DND-41 (cell line): ENCODE measurements at regions not wholly inside any gene's neighbourhood (a gene's known extent, or its start where the extent isn't known, plus 50 kb on each side); places are given as distances from the start of the nearest gene placed in this dataset.

Experiments
- ATAC-seq: fragments of 200-7000 bp; cut with Tn5 transposase; 3 replicates; pipeline ENCODE4 v1.9.1; 2021; ENCODE audit warnings: low read depth; ENCODE audit not compliant: insufficient read depth
- DNase-seq: peaks from one replicate; pipeline ENCODE4 v3.0.0-alpha.2; 2020
- H2AFZ ChIP-seq: 2 replicates; pipeline ENCODE4 v1.6.0; 2012; ENCODE audit warnings: low read depth, low read length
- H3K27ac ChIP-seq: 2 replicates; pipeline ENCODE4 v1.5.1; 2012; ENCODE audit warnings: low read length, inconsistent platforms
- H3K27me3 ChIP-seq: fragments of 200-600 bp; sonication (generic); 2 replicates; pipeline ENCODE4 v1.6.0; 2012; ENCODE audit warnings: low read length, mild to moderate bottlenecking, inconsistent platforms; ENCODE audit not compliant: insufficient read depth, poor library complexity
- H3K36me3 ChIP-seq: 2 replicates; pipeline ENCODE4 v1.5.1; 2012; ENCODE audit warnings: low read length, inconsistent platforms; ENCODE audit not compliant: insufficient read depth
- H3K4me1 ChIP-seq: 2 replicates; pipeline ENCODE4 v1.5.1; 2012; ENCODE audit warnings: mild to moderate bottlenecking, low read length; ENCODE audit not compliant: insufficient read depth
- H3K4me2 ChIP-seq: 2 replicates; pipeline ENCODE4 v1.6.0; 2012; ENCODE audit warnings: mild to moderate bottlenecking, moderate library complexity, low read length, inconsistent platforms; ENCODE audit not compliant: insufficient read depth
- H3K4me3 ChIP-seq, 2 experiments: fragments of 200-600 bp in 1 of 2; shearing (Covaris generic) in 1 of 2; 2 replicates each; pipeline ENCODE4 v1.5.1; 2012 to 2016; ENCODE audit warnings: inconsistent platforms in 2 of 2, low read length in 2 of 2, mild to moderate bottlenecking in 2 of 2, low read depth in 1 of 2, moderate library complexity in 1 of 2
- H3K79me2 ChIP-seq: 2 replicates; pipeline ENCODE4 v1.6.0; 2012; ENCODE audit warnings: low read length, inconsistent platforms; ENCODE audit not compliant: insufficient read depth
- H3K9ac ChIP-seq: 2 replicates; pipeline ENCODE4 v1.6.0; 2012; ENCODE audit warnings: low read depth, mild to moderate bottlenecking, inconsistent platforms, low read length, moderate library complexity
- H3K9me3 ChIP-seq: 2 replicates; pipeline ENCODE4 v1.5.1; 2012; ENCODE audit warnings: low read length, moderate library complexity, mild to moderate bottlenecking, inconsistent platforms; ENCODE audit not compliant: insufficient read depth, severe bottlenecking
- H4K20me1 ChIP-seq: 2 replicates; pipeline ENCODE4 v1.6.0; 2012; ENCODE audit warnings: low read length; ENCODE audit not compliant: insufficient read depth
- CTCF ChIP-seq: IDR thresholded peaks from 2 replicates; pipeline ENCODE4 v1.5.1; 2012; ENCODE audit warnings: borderline replicate concordance, low read length, moderate library complexity, mild to moderate bottlenecking; ENCODE audit not compliant: poor library complexity, severe bottlenecking; ENCODE audit errors: extremely low read depth
- EZH2 ChIP-seq: IDR thresholded peaks from 3 replicates; pipeline ENCODE4 v1.6.1; 2012; ENCODE audit warnings: borderline replicate concordance, low read depth, mild to moderate bottlenecking, moderate library complexity, low read length, inconsistent platforms; ENCODE audit not compliant: severe bottlenecking

- no peaks in the 10 kb centered on the region for H4K20me1 ChIP-seq
- TF ChIP-seq CTCF (no peak), EZH2 (no peak)
- H3K27me3 ChIP-seq, result no peaks in the 10 kb centered on the region
- no peaks in the 10 kb centered on the region for H3K9me3 ChIP-seq
- H3K79me2 ChIP-seq, result no peaks in the 10 kb centered on the region
- DNase-seq (no peak), ATAC-seq (no peak)
- peak overlapping the region in 1 of 2 experiments; percentile 48; a peak in 2 of 4 replicates for H3K4me3 ChIP-seq
- H2AFZ ChIP-seq, result peak overlapping the region; percentile 71
- H3K27ac ChIP-seq, result peak overlapping the region; percentile 87
- H3K4me2 ChIP-seq, result peak overlapping the region; percentile 62
- H3K9ac ChIP-seq, result peak overlapping the region; percentile 39
- H3K4me1 ChIP-seq, result peaks cover 32% of the 10 kb centered on the region
- H3K36me3 ChIP-seq, result no peaks in the 10 kb centered on the region
Measured at GRCh38 chrY:19405598-19405997, 338.9 kb downstream of the KDM5D start.

- Histone ChIP-seq H2AFZ (peak overlapping the region; percentile 49; the same call in 1 of the 2 replicates), H3K4me3 (peak overlapping the region in 1 of 2 experiments; percentile 7; a peak in 1 of 4 replicates), H3K4me2 (peak overlapping the region; percentile 61), H3K9ac (peak overlapping the region; percentile 21), H4K20me1 (no peaks in the 10 kb centered on the region), H3K27me3 (no peaks in the 10 kb centered on the region), H3K36me3 (no peaks in the 10 kb centered on the region), H3K79me2 (no peaks in the 10 kb centered on the region), H3K9me3 (no peaks in the 10 kb centered on the region), H3K4me1 (peaks cover 27% of the 10 kb centered on the region), H3K27ac (peak overlapping the region; percentile 71)
- ATAC-seq, result peak; percentile 79
- TF ChIP-seq EZH2, result no peak
- no peak for DNase-seq
Measured at GRCh38 chrY:19392876-19393275, 351.6 kb downstream of the KDM5D start.

- H3K4me3 ChIP-seq, result no peak overlapping the region
- H2AFZ ChIP-seq, result no peak overlapping the region; the same call in 1 of the 2 replicates
- DNase-seq (no peak), ATAC-seq (peak; percentile 69)
- no peak overlapping the region for H3K9ac ChIP-seq
- no peak overlapping the region; the same call in 1 of the 2 replicates for H3K27ac ChIP-seq
- H3K36me3 ChIP-seq, result no peaks in the 10 kb centered on the region
- H3K4me1 ChIP-seq, result peaks cover 27% of the 10 kb centered on the region
- no peak overlapping the region for H3K4me2 ChIP-seq
- TF ChIP-seq EZH2 (no peak), CTCF (no peak)
- H3K27me3 ChIP-seq, result no peaks in the 10 kb centered on the region
- H3K9me3 ChIP-seq, result no peaks in the 10 kb centered on the region
- no peaks in the 10 kb centered on the region for H3K79me2 ChIP-seq
- H4K20me1 ChIP-seq, result no peaks in the 10 kb centered on the region
Measured at GRCh38 chrY:19391922-19392321, 352.6 kb downstream of the KDM5D start.

GRCh38 chrY:19365321-19365720 is 379.2 kb downstream of the KDM5D start:
- no peak overlapping the region for H3K9ac ChIP-seq
- DNase-seq, result no peak
- H3K9me3 ChIP-seq, result no peaks in the 10 kb centered on the region
- TF ChIP-seq EZH2, result no peak
- no peak for TF ChIP-seq CTCF
- H3K4me2 ChIP-seq, result no peak overlapping the region
- ATAC-seq, result no peak
- no peaks in the 10 kb centered on the region for H3K36me3 ChIP-seq
- no peak overlapping the region for H2AFZ ChIP-seq
- H3K79me2 ChIP-seq, result no peaks in the 10 kb centered on the region
- no peaks in the 10 kb centered on the region for H4K20me1 ChIP-seq
- no peaks in the 10 kb centered on the region for H3K4me1 ChIP-seq
- no peaks in the 10 kb centered on the region for H3K27me3 ChIP-seq
- no peak overlapping the region for H3K4me3 ChIP-seq
- H3K27ac ChIP-seq, result no peak overlapping the region
